Effector CD4-positive, alpha-beta T cell (primary cell): ENCODE measurements at regions not wholly inside any gene's neighbourhood (a gene's known extent, or its start where the extent isn't known, plus 50 kb on each side); places are given as distances from the start of the nearest gene placed in this dataset.
"Not testable (repeated sequence)": the region's sequence is repeated elsewhere in the genome, so short reads cannot be mapped to it uniquely, and the experiment has no call there.

Source experiments
- DNase-seq: peaks from one replicate; pipeline ENCODE4 v3.0.0-alpha.2; 2020

- no peak for DNase-seq
Observed at GRCh38 chr10:4254101-4254994, 469.3 kb upstream of the KLF6 start.

GRCh38 chr10:4252701-4253100 lies 467.7 kb upstream of the KLF6 start:
- DNase-seq, result no peak

- no peak for DNase-seq
Observed at GRCh38 chr10:4250587-4250887, 465.5 kb upstream of the KLF6 start.

- DNase-seq, result no peak
Observed at GRCh38 chr10:4249841-4250586, 465.0 kb upstream of the KLF6 start.

- no peak for DNase-seq
Observed at GRCh38 chr10:4247379-4247778, 462.4 kb upstream of the KLF6 start.

GRCh38 chr10:4246881-4247358 lies 461.9 kb upstream of the KLF6 start:
- DNase-seq, result no peak

- no peak for DNase-seq
Observed at GRCh38 chr10:4243651-4244050, 458.6 kb upstream of the KLF6 start.

GRCh38 chr10:4243169-4243568 lies 458.2 kb upstream of the KLF6 start:
- no peak for DNase-seq

GRCh38 chr10:4242561-4243035 lies 457.6 kb upstream of the KLF6 start:
- no peak for DNase-seq

GRCh38 chr10:4241724-4242345 lies 456.8 kb upstream of the KLF6 start:
- DNase-seq, result no peak

GRCh38 chr10:4240608-4241197 lies 455.7 kb upstream of the KLF6 start:
- no peak for DNase-seq

- no peak for DNase-seq
Observed at GRCh38 chr10:4239186-4239585, 454.2 kb upstream of the KLF6 start.

GRCh38 chr10:4236905-4237304 lies 451.9 kb upstream of the KLF6 start:
- DNase-seq, result not testable (repeated sequence)

- DNase-seq, result peak; percentile 11
Observed at GRCh38 chr10:4234661-4235060, 449.7 kb upstream of the KLF6 start.

GRCh38 chr10:4231439-4231838 lies 446.4 kb upstream of the KLF6 start:
- no peak for DNase-seq

GRCh38 chr10:4230036-4230435 lies 445.0 kb upstream of the KLF6 start:
- DNase-seq, result no peak

GRCh38 chr10:4229106-4229505 lies 444.1 kb upstream of the KLF6 start:
- DNase-seq, result no peak

GRCh38 chr10:4227586-4227985 lies 442.6 kb upstream of the KLF6 start:
- DNase-seq, result no peak

GRCh38 chr10:4226941-4227540 lies 442.0 kb upstream of the KLF6 start:
- no peak for DNase-seq

- DNase-seq, result no peak
Observed at GRCh38 chr10:4224178-4224577, 439.2 kb upstream of the KLF6 start.

GRCh38 chr10:4221310-4221709 lies 436.3 kb upstream of the KLF6 start:
- not testable (repeated sequence) for DNase-seq

- no peak for DNase-seq
Observed at GRCh38 chr10:4219901-4220300, 434.9 kb upstream of the KLF6 start.

- no peak for DNase-seq
Observed at GRCh38 chr10:4217653-4218052, 432.6 kb upstream of the KLF6 start.
